ENCODE measurements at regions not wholly inside any gene's neighbourhood (a gene's known extent, or its start where the extent isn't known, plus 50 kb on each side); places are given as distances from the start of the nearest gene placed in this dataset.

GRCh38 chr14:89648510-89648909, 231.5 kb upstream of the FOXN3 start:
- Histone ChIP-seq H3K36me3 (ENCODE audit: insufficient read depth in 1 of 2, low read depth in 1 of 2) (no peaks in the 10 kb centered on the region), H3K27ac (no peak overlapping the region), H3K9me3 (no peaks in the 10 kb centered on the region), H3K4me1 (no peaks in the 10 kb centered on the region), H3K4me3 (no peak overlapping the region), H3K27me3 (ENCODE audit: insufficient read depth in 3 of 3, low read length in 2 of 3) (no peaks in the 10 kb centered on the region)
- no peak for DNase-seq
- intact Hi-C loops (cut with DNase I) = no loop called here
- 86 to 90% (median 89%) methylated on average over 3 of the region's 3 CpGs for WGBS, 3 donors
- TF ChIP-seq, protein P1, sequence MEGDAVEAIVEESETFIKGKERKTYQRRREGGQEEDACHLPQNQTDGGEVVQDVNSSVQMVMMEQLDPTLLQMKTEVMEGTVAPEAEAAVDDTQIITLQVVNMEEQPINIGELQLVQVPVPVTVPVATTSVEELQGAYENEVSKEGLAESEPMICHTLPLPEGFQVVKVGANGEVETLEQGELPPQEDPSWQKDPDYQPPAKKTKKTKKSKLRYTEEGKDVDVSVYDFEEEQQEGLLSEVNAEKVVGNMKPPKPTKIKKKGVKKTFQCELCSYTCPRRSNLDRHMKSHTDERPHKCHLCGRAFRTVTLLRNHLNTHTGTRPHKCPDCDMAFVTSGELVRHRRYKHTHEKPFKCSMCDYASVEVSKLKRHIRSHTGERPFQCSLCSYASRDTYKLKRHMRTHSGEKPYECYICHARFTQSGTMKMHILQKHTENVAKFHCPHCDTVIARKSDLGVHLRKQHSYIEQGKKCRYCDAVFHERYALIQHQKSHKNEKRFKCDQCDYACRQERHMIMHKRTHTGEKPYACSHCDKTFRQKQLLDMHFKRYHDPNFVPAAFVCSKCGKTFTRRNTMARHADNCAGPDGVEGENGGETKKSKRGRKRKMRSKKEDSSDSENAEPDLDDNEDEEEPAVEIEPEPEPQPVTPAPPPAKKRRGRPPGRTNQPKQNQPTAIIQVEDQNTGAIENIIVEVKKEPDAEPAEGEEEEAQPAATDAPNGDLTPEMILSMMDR (IDR thresholded peaks at IDR 0.05) = no peak
- ATAC-seq = no peak

DNA sequence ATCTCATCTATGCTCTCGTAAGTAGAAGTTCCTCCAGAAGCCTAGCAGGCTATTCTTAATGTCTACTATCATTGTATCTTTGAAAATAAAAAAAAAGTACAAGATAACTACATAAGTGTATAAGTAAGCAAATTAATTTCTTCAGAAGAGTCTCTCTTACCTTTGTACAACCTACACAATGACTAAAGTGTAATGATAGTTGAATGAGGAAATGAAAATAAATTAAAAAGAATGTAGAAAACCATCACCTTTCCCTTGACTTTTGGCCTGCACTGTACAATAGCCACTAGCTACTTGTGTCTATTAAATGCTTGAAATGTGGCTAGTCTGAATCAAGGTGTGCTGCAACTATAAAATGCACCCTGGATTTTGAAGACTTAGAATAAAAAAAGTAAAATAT, 229.9 kb upstream of the FOXN3 start:
- DNase-seq (no peak), ATAC-seq (no peak)
- H3K9me3 ChIP-seq = no peaks in the 10 kb centered on the region
- no peaks in the 10 kb centered on the region for H3K4me1 ChIP-seq
- TF ChIP-seq, protein P1 (IDR thresholded peaks at IDR 0.05) = no peak
- no peaks in the 10 kb centered on the region for H3K27me3 ChIP-seq (ENCODE audit: insufficient read depth in 3 of 3, low read length in 2 of 3)
- no peaks in the 10 kb centered on the region for H3K36me3 ChIP-seq (ENCODE audit: insufficient read depth in 1 of 2, low read depth in 1 of 2)
- WGBS, 3 donors = 97 to 100% (median 99%) methylated on average over 1 of the region's 1 CpG
- intact Hi-C loops (cut with DNase I) = no loop called here
- no peak overlapping the region for H3K4me3 ChIP-seq
- no peak overlapping the region for H3K27ac ChIP-seq

- intact Hi-C loops (cut with DNase I) = no loop called here
- WGBS, 3 donors = 79 to 92% (median 90%) methylated on average over 4 of the region's 4 CpGs
Measured at GRCh38 chr14:89644641-89645040, 227.6 kb upstream of the FOXN3 start.

GRCh38 chr14:89641495-89642175, 224.6 kb upstream of the FOXN3 start:
- intact Hi-C loops (cut with DNase I) = no loop called here
- H3K4me3 ChIP-seq = no peak overlapping the region
- TF ChIP-seq, protein P1 (IDR thresholded peaks at IDR 0.05) = no peak
- H3K9me3 ChIP-seq = no peaks in the 10 kb centered on the region
- ATAC-seq (no peak), DNase-seq (no peak)
- WGBS, 3 donors = 65 to 75% (median 71%) methylated on average over 8 of the region's 8 CpGs
- no peaks in the 10 kb centered on the region for H3K36me3 ChIP-seq (ENCODE audit: insufficient read depth in 1 of 2, low read depth in 1 of 2)
- no peaks in the 10 kb centered on the region for H3K4me1 ChIP-seq
- no peak overlapping the region for H3K27ac ChIP-seq
- H3K27me3 ChIP-seq (ENCODE audit: insufficient read depth in 3 of 3, low read length in 2 of 3) = no peaks in the 10 kb centered on the region

More at GRCh38 chr14:89644641-89645040, 227.6 kb upstream of the FOXN3 start:
- TF ChIP-seq, protein P1 (IDR thresholded peaks at IDR 0.05) = no peak
- ATAC-seq = no peak
- Histone ChIP-seq H3K4me3 (no peak overlapping the region), H3K36me3 (ENCODE audit: insufficient read depth in 1 of 2, low read depth in 1 of 2) (no peaks in the 10 kb centered on the region), H3K27ac (no peak overlapping the region), H3K9me3 (no peaks in the 10 kb centered on the region), H3K27me3 (ENCODE audit: insufficient read depth in 3 of 3, low read length in 2 of 3) (no peaks in the 10 kb centered on the region), H3K4me1 (no peaks in the 10 kb centered on the region)
- no peak for DNase-seq

DNA sequence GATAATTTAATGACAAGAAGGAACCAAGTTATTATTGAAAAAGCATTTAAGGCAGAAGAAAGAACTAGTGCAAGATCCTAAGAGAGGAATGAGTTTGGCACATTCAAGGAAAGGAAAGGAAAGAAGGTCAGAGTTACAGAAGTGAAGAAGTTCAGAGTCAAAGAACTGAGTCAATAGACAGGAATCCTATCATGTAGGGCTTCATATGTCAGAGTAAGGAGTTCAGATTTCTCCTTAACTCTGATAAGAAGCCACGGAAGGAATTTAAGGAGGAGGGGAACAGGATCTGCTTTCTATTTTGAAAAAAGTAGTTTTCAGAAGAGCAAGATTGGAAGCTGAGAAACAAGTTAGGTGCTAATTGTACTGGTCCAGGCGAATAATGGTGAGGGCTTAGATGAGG, 223.1 kb upstream of the FOXN3 start:
- ATAC-seq = no peak
- no peak for DNase-seq
- no peak overlapping the region for H3K4me3 ChIP-seq
- H3K27ac ChIP-seq = no peak overlapping the region
- H3K27me3 ChIP-seq (ENCODE audit: insufficient read depth in 3 of 3, low read length in 2 of 3) = no peaks in the 10 kb centered on the region
- no peaks in the 10 kb centered on the region for H3K36me3 ChIP-seq (ENCODE audit: insufficient read depth in 1 of 2, low read depth in 1 of 2)
- no peaks in the 10 kb centered on the region for H3K4me1 ChIP-seq
- no peaks in the 10 kb centered on the region for H3K9me3 ChIP-seq
- 74 to 87% (median 78%) methylated on average over 2 of the region's 2 CpGs for WGBS, 3 donors
- intact Hi-C loops (cut with DNase I) = no loop called here
- TF ChIP-seq, protein P1 (IDR thresholded peaks at IDR 0.05) = no peak

Measured in psoas muscle (tissue), 7 donors.